ENCODE measurements at regions not wholly inside any gene's neighbourhood (a gene's known extent, or its start where the extent isn't known, plus 50 kb on each side); places are given as distances from the start of the nearest gene placed in this dataset.
"Not testable (repeated sequence)": the region's sequence is repeated elsewhere in the genome, so short reads cannot be mapped to it uniquely, and the experiment has no call there.

- no peak for DNase-seq (ENCODE audit: low spot score)
These were observed 772.5 kb downstream of the KCNA4 start for GRCh38 chr11:29244355-29244754.

- DNase-seq (ENCODE audit: low spot score), result no peak
These were observed 773.2 kb downstream of the KCNA4 start for GRCh38 chr11:29243616-29244015.

- no peak for DNase-seq (ENCODE audit: low spot score)
These were observed 784.8 kb downstream of the KCNA4 start for GRCh38 chr11:29231991-29232390.

DNA sequence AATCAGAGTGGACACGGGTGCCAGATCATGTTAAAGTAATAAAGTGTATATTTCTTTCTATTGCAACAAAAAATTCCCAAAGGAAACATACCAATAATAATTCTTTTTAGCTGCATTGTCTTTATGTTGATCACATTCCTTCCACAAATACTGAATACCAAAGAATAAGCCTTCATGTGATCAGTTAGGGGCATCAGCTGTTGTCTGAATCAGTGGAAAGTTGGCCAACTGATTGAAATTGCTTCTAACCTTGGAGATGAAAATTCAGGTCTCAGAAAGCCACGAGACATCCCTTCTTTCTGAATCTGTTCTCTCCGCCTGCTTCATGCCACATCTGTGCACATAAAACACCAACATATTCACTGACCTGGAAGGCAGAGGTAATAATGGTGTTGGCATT, 785.2 kb downstream of the KCNA4 start:
- no peak for DNase-seq (ENCODE audit: low spot score)

DNA sequence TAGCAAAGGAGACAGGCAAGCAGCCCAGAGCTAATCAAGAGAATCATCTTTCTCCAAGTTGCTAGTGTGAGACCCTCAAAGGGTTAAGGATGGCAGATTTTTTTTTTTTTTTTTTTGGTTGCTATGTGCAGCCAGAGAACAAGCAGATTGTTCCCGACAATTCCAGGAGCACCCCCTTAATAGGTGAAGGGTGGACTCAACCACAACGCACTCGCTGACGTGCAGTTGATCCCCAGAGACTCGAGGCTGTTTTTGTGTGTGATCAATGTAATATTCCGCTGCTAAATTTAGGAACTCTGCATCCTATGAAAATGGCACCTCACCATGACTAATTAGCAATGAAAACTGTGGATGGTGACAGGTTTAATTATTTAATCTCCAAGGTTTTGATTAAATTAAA, 789.0 kb downstream of the KCNA4 start:
- DNase-seq (ENCODE audit: low spot score), result peak; percentile 4

GRCh38 chr11:29224739-29225384, 792.0 kb downstream of the KCNA4 start:
- no peak for DNase-seq (ENCODE audit: low spot score)

DNA sequence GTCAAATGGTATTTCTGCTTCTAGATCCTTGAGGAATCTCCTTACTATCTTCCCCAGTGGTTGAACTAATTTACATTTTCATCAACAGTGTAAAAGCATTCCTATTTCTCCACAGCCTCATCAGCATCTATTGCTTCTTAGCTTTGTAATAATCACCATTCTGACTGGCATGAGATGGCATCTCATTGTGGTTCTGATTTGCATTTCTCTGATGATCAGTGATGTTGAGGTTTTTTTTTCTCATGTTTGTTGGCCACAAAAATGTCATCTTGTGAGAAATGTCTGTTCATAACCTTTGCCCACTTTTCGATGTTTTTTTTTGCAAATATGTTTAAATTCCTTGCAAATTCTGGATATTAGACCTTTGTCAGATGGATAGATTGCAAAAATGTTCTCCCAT, 797.3 kb downstream of the KCNA4 start:
- not testable (repeated sequence) for DNase-seq (ENCODE audit: low spot score)

DNA sequence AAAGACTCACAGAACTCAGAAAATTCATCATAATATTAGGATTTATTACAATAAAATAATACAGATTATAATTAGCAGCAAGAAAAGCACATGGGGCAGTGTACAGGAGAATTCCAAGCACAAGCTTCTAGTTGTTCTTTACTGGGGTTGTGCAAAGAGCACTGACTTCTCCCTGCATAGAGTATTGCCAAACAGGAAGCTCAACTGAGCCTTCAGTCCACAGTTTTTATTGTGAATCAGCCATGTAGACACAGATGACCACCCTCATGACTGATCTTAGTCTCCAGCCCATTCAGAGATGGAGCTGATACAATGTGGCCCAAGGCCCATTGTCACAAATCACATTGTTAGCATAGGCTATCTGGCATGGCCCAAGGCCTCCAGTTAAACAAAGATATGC, 798.9 kb downstream of the KCNA4 start:
- no peak for DNase-seq (ENCODE audit: low spot score)

DNA sequence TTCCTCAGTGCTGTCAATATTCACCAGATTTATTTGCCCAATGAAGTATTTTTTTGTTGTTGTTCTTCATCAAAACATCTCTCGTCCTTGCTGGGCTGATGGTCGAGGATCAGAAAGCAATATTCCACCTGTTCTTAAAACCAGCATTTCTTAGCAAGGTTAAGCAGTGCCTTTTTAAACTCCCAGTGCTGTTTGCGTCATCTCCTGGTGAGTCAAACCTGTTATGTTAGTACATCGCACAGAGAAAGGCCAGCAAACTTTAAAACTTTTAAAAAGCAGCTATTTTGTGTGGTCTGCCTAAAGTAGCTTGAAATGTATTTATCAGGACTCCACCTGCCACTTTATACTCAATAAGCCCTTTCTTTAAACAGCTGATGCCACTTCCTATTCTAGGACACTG, 802.0 kb downstream of the KCNA4 start:
- no peak for DNase-seq (ENCODE audit: low spot score)

- DNase-seq (ENCODE audit: low spot score), result no peak
These were observed 805.6 kb downstream of the KCNA4 start for GRCh38 chr11:29211202-29211601.

DNA sequence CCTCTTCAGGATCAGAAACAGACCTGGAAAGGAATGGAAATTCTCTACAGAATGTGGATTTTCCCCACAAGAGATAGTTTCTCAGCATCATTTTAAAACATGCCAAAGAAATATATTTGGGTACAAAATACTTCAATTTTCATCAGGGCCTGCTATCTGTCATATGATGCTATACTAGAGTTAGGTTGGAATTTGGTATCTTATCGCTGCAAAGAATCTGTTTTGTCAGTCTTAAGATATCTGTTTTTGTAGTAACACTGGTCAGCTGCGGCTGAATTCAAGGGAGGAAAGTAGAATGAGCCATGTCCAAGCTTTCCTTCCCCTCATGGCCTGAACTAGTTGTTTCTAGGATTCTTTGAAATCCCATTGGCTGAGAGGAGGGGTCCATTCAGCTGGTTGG, 806.4 kb downstream of the KCNA4 start:
- DNase-seq (ENCODE audit: low spot score), result no peak

DNA sequence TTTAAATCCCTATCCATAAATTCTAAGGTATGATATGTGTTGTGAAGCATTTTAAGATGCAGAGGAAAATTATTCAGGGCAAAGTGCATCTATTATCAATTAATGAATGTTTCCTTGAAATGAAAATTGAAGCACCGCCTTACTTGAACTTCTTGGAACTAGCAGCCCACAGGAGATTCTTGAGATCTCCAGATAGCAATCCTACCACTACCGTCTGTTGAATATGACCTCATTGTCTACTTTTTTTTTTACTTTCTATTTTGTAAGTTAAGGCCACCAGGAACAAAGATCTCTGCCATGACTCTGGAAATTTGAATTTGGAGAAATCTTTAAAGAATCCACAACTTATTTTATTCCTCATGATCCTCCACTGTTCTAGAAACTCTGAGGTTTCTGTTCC, 808.7 kb downstream of the KCNA4 start:
- no peak for DNase-seq (ENCODE audit: low spot score)

GRCh38 chr11:29200791-29201562, 815.9 kb downstream of the KCNA4 start:
- no peak for DNase-seq (ENCODE audit: low spot score)

DNA sequence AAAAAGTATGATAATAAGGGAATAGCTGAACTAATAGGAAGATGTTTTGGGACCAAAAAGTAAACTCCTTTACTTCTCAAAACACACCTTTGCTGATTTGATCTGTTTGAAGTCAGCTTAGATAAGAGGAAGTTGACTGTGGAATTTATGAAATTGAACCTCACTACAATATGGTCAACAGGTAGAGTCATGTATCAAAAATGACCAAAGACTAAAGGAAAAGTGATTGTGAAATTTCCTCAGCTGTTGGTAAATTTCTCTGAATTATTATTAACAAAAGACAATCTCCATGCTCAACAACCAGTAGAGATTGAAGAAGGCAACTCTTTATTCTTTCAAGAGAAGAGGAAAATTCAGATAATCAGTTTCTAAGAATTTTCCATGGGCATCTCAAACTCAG, 826.5 kb downstream of the KCNA4 start:
- DNase-seq (ENCODE audit: low spot score), result no peak

DNA sequence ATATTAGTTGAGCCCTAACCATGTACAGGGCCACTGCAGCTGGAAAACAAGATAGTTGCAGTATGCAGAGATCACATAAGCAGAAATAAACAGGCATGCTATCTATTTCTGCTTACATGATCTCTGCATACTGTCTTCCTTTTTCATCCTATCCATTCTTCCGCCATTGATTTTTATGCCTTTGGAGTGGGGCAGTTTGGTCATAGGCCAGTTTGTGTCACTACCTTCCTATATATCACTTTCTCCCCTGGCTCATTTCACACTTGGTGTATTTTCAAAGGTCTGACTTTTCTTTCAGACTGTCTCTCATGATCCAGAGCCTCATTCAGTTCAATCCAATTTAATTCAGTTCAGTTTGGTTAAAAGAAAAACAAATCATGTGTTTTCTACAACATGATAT, 829.6 kb downstream of the KCNA4 start:
- DNase-seq (ENCODE audit: low spot score), result no peak

DNA sequence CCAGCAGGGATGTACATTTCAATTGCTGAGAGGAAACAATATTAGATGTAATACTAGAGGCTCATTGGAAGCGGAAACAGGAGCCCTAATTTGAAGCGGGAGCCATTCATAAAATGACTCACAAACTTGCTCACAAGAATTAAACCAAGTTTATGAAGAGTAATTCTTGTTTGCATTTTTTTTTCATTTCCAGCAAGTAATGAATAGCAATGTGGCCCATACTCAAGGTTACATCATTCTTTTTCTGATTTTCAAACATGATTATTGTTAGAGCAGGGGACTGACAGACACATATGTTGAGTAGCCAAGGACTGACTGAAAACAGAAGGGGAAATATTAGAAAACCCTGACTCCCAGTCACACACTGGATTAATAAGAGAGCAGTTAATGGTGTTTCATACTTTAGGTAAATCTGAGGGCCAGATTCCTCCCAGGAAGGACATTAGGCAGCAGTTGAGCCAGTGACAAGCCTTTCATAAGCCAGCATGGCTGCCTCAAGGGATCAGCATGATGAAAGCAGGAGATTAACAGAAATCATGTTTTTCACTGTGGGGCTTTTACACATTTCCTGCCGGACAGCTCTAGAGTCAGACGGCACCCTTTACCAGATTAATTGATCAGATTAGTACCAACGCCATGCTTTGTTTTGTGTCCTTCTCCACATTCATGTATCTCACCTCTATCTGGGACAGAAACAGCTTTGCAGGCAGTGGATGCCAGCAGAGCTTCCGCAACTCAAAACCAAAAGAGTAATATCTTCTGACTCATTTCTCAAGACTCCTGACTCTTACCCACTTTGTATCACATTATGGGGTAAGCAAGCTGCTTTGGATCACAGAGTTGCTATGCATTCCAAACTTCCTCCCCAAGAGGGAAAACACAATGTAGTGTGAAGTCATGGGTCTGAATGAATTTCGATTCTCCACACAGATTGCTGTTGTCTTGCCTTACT, 831.6 kb downstream of the KCNA4 start:
- DNase-seq (ENCODE audit: low spot score), result peak; percentile 88

- no peak for DNase-seq (ENCODE audit: low spot score)
These were observed 833.5 kb downstream of the KCNA4 start for GRCh38 chr11:29183301-29183700.

- DNase-seq (ENCODE audit: low spot score), result peak; percentile 37
These were observed 843.2 kb downstream of the KCNA4 start for GRCh38 chr11:29173660-29174062.

- DNase-seq (ENCODE audit: low spot score), result no peak
These were observed 845.4 kb downstream of the KCNA4 start for GRCh38 chr11:29171360-29171950.

DNA sequence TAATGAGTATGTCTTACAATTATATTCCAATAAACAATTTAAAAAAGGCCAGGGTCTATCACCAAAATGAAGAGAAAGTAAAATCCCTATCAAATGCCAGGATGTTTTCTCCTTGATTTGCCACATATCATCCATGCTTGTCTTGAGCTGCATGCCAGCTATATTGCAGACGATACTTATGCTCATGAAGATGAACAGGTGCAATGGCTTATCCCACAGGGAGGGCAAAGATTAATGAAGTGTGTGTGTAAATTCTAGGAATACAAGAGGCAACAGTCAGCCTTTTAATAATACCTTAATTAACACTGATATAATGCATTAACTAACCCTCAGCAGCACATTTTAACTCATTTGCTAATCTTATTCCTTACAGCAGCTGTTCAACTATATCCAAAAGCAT, 850.5 kb downstream of the KCNA4 start:
- no peak for DNase-seq (ENCODE audit: low spot score)

- no peak for DNase-seq (ENCODE audit: low spot score)
These were observed 853.6 kb downstream of the KCNA4 start for GRCh38 chr11:29163231-29163630.

- no peak for DNase-seq (ENCODE audit: low spot score)
These were observed 854.3 kb downstream of the KCNA4 start for GRCh38 chr11:29162491-29162890.
